ENCODE measurements at regions not wholly inside any gene's neighbourhood (a gene's known extent, or its start where the extent isn't known, plus 50 kb on each side); places are given as distances from the start of the nearest gene placed in this dataset.

GRCh38 chr1:193539731-193540459 is 353.5 kb upstream of the B3GALT2 start:
- TF ChIP-seq, protein P1, sequence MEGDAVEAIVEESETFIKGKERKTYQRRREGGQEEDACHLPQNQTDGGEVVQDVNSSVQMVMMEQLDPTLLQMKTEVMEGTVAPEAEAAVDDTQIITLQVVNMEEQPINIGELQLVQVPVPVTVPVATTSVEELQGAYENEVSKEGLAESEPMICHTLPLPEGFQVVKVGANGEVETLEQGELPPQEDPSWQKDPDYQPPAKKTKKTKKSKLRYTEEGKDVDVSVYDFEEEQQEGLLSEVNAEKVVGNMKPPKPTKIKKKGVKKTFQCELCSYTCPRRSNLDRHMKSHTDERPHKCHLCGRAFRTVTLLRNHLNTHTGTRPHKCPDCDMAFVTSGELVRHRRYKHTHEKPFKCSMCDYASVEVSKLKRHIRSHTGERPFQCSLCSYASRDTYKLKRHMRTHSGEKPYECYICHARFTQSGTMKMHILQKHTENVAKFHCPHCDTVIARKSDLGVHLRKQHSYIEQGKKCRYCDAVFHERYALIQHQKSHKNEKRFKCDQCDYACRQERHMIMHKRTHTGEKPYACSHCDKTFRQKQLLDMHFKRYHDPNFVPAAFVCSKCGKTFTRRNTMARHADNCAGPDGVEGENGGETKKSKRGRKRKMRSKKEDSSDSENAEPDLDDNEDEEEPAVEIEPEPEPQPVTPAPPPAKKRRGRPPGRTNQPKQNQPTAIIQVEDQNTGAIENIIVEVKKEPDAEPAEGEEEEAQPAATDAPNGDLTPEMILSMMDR (conservative IDR thresholded peaks at IDR 0.05; ENCODE audit: control insufficient read depth, insufficient read depth, low read depth, low read length) = no peak
- H3K4me3 ChIP-seq (ENCODE audit: control insufficient read depth, low read depth, low read length) = no peak overlapping the region
- no peak for DNase-seq (ENCODE audit: low read depth)

- TF ChIP-seq, protein P1 (conservative IDR thresholded peaks at IDR 0.05; ENCODE audit: control insufficient read depth, insufficient read depth, low read depth, low read length) = no peak
- no peak for DNase-seq (ENCODE audit: low read depth)
- H3K4me3 ChIP-seq (ENCODE audit: control insufficient read depth, low read depth, low read length) = no peak overlapping the region
Observed at GRCh38 chr1:193538680-193539079, 352.3 kb upstream of the B3GALT2 start.

DNA sequence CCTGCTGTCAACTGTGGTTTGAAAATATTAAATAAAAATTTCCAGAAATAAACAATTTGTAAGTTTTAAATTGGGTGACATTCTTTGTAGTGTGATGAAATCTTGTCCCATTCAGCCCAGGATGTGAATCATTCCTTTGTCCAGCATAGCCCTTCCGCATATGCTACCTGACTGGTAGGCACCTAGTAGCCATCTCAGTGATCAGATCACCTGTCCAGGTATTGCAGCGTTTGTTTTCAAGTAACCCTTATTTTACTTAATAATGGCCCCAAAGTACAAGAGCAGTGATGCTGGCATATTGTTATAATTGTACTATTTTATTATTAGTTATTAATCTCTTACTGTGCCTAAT is 351.6 kb upstream of the B3GALT2 start:
- H3K4me3 ChIP-seq (ENCODE audit: control insufficient read depth, low read depth, low read length) = no peak overlapping the region
- no peak for DNase-seq (ENCODE audit: low read depth)
- TF ChIP-seq, protein P1 (conservative IDR thresholded peaks at IDR 0.05; ENCODE audit: control insufficient read depth, insufficient read depth, low read depth, low read length) = no peak

DNA sequence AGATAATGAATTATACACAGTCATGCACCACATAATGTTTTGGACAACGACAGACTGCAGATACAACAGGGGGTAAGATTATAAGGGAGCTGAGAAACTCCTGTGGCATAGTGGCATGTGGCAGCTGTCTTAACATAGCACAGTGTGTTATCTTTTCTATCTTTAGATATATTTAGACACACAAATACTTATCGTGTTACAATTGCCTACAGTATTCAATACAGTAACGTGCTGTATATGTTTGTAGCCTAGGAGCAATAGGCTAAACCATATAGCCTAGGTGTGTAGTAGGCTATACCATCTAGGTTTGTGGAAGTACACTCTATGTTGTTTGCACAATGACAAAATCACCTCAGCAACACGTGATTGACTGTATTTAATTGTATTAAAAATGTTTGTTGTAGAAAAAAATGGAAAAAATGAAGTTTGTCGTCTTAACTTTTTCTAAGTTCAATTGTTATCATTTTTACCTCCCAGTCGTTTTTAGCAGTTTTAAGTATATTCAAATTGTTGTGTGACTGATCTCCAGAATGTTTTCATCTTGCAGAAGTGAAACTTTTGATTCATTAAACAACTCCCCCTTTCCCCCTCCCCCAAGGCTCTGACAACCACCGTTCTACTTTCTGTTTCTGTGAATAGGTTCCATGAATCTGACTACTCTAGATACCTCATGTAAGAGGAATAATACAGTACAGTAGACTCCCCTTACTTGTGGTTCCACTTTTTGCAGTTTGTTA is 351.0 kb upstream of the B3GALT2 start:
- no peak for DNase-seq (ENCODE audit: low read depth)
- TF ChIP-seq, protein P1 (conservative IDR thresholded peaks at IDR 0.05; ENCODE audit: control insufficient read depth, insufficient read depth, low read depth, low read length) = no peak
- no peak overlapping the region for H3K4me3 ChIP-seq (ENCODE audit: control insufficient read depth, low read depth, low read length)

DNA sequence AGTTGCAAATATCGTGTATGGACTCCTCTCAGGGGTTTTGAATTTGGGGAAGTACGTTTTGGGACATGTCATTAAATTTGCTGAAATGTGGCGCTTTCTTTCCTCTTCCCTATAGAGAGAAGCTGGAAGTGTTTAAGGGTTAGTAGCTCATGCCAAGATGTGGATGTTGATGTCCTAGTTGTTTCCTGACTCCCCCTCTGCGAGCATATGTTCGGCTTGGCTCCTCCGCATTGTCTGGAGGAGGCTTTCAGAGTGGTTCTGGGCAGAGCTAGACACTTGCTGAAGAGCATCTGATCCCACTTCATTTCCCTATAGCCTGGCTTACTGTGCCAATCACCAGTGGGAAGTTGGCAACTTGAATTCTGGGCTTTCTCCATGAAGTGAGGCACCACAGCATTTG is 347.4 kb upstream of the B3GALT2 start:
- DNase-seq (ENCODE audit: low read depth) = no peak
- TF ChIP-seq, protein P1 (conservative IDR thresholded peaks at IDR 0.05; ENCODE audit: control insufficient read depth, insufficient read depth, low read depth, low read length) = no peak
- H3K4me3 ChIP-seq (ENCODE audit: control insufficient read depth, low read depth, low read length) = no peak overlapping the region

DNA sequence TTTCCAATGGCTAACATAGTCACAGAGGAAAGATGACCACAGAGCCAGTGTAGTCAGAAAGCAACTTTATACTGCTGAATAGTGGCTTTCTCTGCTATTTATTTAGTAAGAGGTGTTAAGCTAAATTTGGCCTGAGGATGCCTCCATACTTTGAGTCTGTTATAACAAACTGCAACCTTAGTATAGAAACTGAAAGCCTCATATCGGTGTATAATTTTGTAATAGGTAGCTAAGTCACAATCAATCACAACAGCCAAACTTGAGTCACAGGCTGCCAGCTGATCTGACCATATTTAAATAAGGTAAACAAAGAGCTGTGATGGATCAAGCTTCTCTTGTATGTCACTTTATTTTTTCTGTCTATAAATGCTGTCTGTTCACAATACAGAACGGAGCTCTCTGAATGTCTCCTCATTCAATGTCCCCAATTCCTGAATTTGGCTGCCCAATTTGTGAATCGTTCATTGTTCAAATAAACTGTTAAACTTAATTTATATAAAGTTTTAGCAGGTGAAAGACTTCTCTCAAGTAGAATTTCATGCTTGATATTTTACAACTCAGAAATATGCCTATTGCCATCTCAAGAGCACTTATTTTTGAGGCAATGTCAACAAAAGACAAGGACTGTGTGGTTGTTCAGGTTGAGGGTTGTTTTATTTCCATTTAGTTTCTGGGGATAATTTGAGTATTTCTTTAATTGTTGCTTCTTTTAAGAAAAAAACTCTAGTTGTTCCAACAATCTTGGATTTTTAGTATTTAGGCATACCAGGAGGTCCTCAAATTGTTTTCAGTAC is 339.7 kb upstream of the B3GALT2 start:
- no peak for DNase-seq (ENCODE audit: low read depth)
- TF ChIP-seq, protein P1 (conservative IDR thresholded peaks at IDR 0.05; ENCODE audit: control insufficient read depth, insufficient read depth, low read depth, low read length) = no peak
- H3K4me3 ChIP-seq (ENCODE audit: control insufficient read depth, low read depth, low read length) = no peak overlapping the region
